BE2C (cell line): ENCODE measurements at regions not wholly inside any gene's neighbourhood (a gene's known extent, or its start where the extent isn't known, plus 50 kb on each side); places are given as distances from the start of the nearest gene placed in this dataset.

Experiments used
- DNase-seq: peaks from one replicate; pipeline ENCODE4 v3.0.0-alpha.2; 2020
- H3K27me3 ChIP-seq: fragments of 250-450 bp; sonication (Bioruptor Pico); 2 replicates; pipeline ENCODE4 v1.5.1; 2020; ENCODE audit warnings: mild to moderate bottlenecking
- H3K36me3 ChIP-seq: fragments of 250-450 bp; sonication (Bioruptor Pico); 2 replicates; pipeline ENCODE4 v1.5.1; 2020; ENCODE audit warnings: mild to moderate bottlenecking
- H3K4me1 ChIP-seq: fragments of 250-450 bp; sonication (Bioruptor Pico); 2 replicates; pipeline ENCODE4 v1.5.1; 2020
- H3K4me3 ChIP-seq: 2 replicates; pipeline ENCODE4 v1.5.1; 2011; ENCODE audit warnings: low read depth, low read length
- H3K9me3 ChIP-seq: fragments of 250-450 bp; sonication (Bioruptor Pico); 2 replicates; pipeline ENCODE4 v1.5.1; 2020
- CTCF ChIP-seq: IDR thresholded peaks from 2 replicates; pipeline ENCODE4 v1.5.1; 2012; ENCODE audit warnings: mild to moderate bottlenecking, low read depth, low read length

- TF ChIP-seq CTCF: no peak
- Histone ChIP-seq H3K36me3 (no peaks in the 10 kb centered on the region), H3K27me3 (no peaks in the 10 kb centered on the region), H3K4me3 (peak overlapping the region; percentile 32), H3K9me3 (no peaks in the 10 kb centered on the region), H3K4me1 (peaks cover 41% of the 10 kb centered on the region)
- DNase-seq: peak; percentile 55
Observed at GRCh38 chr9:82597241-82598203, 465.4 kb downstream of the RASEF start.

GRCh38 chr9:82598241-82599039 lies 464.5 kb downstream of the RASEF start:
- Histone ChIP-seq H3K36me3 (no peaks in the 10 kb centered on the region), H3K4me3 (peak overlapping the region; percentile 32), H3K9me3 (no peaks in the 10 kb centered on the region), H3K4me1 (peaks cover 41% of the 10 kb centered on the region), H3K27me3 (no peaks in the 10 kb centered on the region)
- TF ChIP-seq CTCF: no peak
- DNase-seq: peak; percentile 65

GRCh38 chr9:82599336-82599949 lies 463.5 kb downstream of the RASEF start:
- no peak for DNase-seq
- Histone ChIP-seq H3K4me1 (peaks cover 41% of the 10 kb centered on the region), H3K27me3 (no peaks in the 10 kb centered on the region), H3K4me3 (no peak overlapping the region), H3K9me3 (no peaks in the 10 kb centered on the region), H3K36me3 (no peaks in the 10 kb centered on the region)
- TF ChIP-seq CTCF: no peak

- Histone ChIP-seq H3K4me3 (peak overlapping the region; percentile 11), H3K36me3 (no peaks in the 10 kb centered on the region), H3K9me3 (no peaks in the 10 kb centered on the region), H3K4me1 (peaks cover 41% of the 10 kb centered on the region), H3K27me3 (no peaks in the 10 kb centered on the region)
- peak; percentile 34 for DNase-seq
- TF ChIP-seq CTCF: no peak
Observed at GRCh38 chr9:82600536-82601292, 462.2 kb downstream of the RASEF start.

GRCh38 chr9:82601293-82601771 lies 461.6 kb downstream of the RASEF start:
- Histone ChIP-seq H3K9me3 (no peaks in the 10 kb centered on the region), H3K4me1 (peaks cover 45% of the 10 kb centered on the region), H3K4me3 (peak overlapping the region; percentile 11), H3K36me3 (no peaks in the 10 kb centered on the region), H3K27me3 (no peaks in the 10 kb centered on the region)
- DNase-seq: peak; percentile 62
- TF ChIP-seq CTCF: 0 out of 2 replicates have a peak, but pooled peaks have one; percentile 7
